GM12891 (cell line): ENCODE measurements at regions not wholly inside any gene's neighbourhood (a gene's known extent, or its start where the extent isn't known, plus 50 kb on each side); places are given as distances from the start of the nearest gene placed in this dataset.

Experiments used
- POLR2A ChIP-seq: IDR thresholded peaks from 2 replicates; pipeline ENCODE4 v1.6.1; 2011; ENCODE audit warnings: low read depth, low read length, control low read depth
- POLR2AphosphoS5 ChIP-seq: IDR thresholded peaks from 2 replicates; pipeline ENCODE4 v1.6.1; 2011; ENCODE audit warnings: low read depth, low read length, control low read depth
- POU2F2 ChIP-seq: IDR thresholded peaks from 2 replicates; pipeline ENCODE4 v1.6.1; 2011; ENCODE audit warnings: low read depth, mild to moderate bottlenecking, control low read depth, low read length, moderate library complexity
- SPI1 ChIP-seq: IDR thresholded peaks from 2 replicates; pipeline ENCODE4 v1.6.1; 2011; ENCODE audit warnings: low read depth, low read length, control low read depth
- TAF1 ChIP-seq: IDR thresholded peaks from 2 replicates; pipeline ENCODE4 v1.6.1; 2011; ENCODE audit warnings: low read depth, low read length, control low read depth

GRCh38 chrX:95911062-95911461 is 773.6 kb upstream of the DIAPH2 start:
- TF ChIP-seq POLR2A (no peak), SPI1 (no peak), TAF1 (no peak), POLR2AphosphoS5 (no peak), POU2F2 (no peak)
